Cardiac septum (tissue), 1 donor: ENCODE measurements at regions not wholly inside any gene's neighbourhood (a gene's known extent, or its start where the extent isn't known, plus 50 kb on each side); places are given as distances from the start of the nearest gene placed in this dataset.

Source experiments
- DNase-seq: peaks from one replicate; pipeline ENCODE4 v3.0.0-alpha.2; 2020; ENCODE audit warnings: low spot score
- intact Hi-C: fragments of 100-400 bp; cut with DNase I; formaldehyde crosslinking; loops from one replicate; pipeline ENCODE4 v1.14.0; 2022
- donor health status: DM: no; HTN: no; CAD: no.

DNA sequence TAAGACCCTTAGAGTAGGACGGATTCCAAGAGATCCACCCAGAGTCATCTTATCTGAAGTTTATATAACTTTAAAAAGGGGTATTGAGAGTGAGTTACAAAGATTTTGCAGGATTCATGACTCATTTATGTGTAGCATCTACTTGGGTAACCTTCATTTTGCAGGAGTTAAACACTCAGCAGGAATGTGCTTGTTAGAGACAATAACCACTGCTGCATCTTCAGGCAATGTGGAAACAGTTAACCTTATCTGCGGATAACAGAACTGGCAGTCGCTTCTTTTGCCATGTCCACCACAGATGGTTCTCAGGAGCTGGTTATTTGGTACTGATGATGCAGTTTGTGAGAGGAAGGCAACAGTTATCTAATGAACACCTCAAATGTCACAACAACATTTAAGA is 417.9 kb upstream of the DDI1 start:
- DNase-seq = no peak
- intact Hi-C loops = no loop called here

DNA sequence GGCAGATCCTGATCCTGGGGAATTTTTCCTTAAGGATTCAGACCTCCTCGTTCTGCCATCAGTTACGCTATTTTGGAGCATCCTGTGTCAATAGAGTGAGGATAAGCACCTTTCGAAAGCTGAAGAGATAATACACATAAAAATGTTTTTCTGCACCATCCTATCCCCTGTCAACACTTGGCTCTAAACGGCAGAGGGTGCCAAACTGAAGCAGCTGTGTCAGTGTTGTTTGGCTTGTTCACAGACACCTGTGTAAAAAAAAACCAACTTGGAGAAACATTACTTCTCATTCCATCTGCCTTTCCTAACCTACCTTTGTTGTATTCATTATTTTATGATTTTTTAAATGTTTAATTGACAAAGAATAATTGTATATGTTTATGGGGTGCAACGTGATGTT is 417.0 kb upstream of the DDI1 start:
- intact Hi-C loops = no loop called here
- DNase-seq = no peak

DNA sequence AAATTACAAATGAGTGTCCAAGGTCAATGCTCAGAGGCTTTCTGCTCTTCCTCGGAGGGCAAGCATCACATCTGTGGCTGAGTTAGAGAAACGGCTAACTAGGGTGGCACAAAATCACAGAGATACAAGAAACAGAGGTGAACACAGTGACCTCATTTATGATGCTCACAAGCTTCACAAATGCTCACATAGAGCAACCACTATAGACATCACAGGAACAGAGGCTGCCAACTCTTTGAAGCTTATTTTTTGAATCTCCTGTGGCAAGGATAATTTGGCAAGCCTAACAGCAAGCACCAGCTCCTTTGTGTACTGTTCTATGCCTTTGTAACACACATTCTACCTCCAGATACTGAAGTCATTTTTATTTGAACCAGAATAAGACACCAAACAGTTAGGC is 416.5 kb upstream of the DDI1 start:
- intact Hi-C loops = no loop called here
- no peak for DNase-seq

DNA sequence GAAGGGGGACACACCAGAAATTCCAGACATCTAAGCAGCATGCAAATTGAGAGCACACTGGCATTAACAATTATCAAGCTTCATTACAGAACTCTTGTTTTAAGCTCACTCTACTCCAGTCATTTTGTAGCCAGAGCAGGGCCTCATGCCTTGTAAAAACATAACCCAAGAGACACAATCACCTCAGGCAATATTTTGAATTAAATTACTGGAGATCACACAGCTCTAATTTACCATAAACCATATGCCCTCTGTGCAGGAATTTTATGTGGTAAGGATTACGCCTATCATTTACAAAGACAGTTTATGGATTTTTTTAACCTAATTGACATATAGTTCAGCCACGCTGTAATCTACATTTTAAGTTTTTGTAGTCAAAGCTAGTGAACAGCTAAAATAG is 414.1 kb upstream of the DDI1 start:
- intact Hi-C loops = no loop called here
- no peak for DNase-seq

DNA sequence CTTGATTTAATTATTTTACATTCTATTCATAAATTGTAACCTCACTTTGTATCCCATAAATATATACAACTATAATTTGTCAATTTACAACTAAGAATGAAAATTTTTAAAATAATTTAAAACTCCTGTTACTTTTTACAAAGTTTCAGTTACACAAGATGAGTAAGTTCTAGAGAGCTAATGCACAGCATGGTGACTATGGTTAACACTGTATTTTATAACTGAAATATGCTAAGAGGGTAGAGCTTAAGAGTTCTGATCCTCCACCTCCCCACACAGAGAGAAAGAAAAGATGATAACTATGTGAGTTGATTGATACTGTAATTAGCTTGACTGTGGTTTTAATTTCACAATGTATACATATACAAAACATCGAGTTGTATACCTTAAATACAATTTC is 412.5 kb upstream of the DDI1 start:
- intact Hi-C loops = no loop called here
- DNase-seq = no peak

DNA sequence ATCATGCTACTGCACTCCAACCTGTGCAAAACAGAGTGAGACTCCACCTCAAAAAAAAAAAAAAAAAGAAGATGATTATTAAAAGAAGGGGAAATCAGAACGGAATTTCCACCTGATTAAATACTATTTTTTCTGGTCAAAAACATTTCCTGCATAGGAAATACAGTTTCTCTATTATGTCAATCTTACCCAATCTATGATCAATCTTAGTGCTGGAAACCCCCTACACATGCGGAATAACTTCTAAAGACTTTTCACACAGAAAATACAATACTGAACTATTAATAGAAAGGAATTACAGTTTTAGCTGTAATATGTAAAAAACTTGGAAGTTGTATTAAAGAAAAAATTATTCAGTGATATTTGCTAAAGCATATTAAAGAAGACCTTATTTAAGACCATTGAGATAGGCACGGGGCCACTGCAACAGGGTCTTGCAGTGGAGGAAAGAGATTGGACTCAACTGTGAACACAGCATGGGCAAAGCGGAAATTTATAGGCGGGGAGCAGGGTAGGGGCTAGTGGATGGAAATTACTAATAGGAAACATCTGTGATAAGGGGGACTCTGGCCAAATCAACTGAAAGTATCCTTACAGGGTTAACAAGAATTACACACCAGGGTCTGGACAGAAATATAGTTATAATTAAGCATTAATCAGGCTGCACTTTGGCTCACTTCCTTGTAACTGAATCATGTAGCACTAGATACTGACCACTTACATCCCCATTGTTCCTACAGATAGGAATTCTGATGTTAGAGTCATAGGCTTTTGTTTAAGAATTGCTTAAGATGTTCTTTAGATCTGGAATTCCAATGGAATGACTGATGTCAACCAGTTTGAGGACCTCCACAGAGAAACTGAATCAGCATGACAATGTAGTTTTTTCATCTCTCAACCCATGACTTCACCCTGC is 411.5 kb upstream of the DDI1 start:
- intact Hi-C loops = no loop called here
- no peak for DNase-seq

DNA sequence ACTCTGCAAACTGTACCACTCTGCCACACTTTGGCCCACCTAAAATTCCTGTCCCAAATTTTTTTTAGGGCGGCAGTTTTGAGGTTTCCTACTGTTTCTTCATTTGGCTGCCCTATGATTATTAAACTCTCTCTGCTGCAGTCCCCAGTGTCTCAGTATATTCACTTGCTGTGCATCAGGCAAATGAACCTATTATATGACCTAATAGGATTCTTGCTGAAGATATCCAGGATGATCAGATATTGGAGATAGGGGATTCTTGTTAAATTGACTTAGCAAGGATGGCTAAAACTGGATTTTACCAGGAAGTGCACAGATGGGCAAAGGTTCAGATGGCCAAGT is 410.8 kb upstream of the DDI1 start:
- no peak for DNase-seq
- intact Hi-C loops = no loop called here

DNA sequence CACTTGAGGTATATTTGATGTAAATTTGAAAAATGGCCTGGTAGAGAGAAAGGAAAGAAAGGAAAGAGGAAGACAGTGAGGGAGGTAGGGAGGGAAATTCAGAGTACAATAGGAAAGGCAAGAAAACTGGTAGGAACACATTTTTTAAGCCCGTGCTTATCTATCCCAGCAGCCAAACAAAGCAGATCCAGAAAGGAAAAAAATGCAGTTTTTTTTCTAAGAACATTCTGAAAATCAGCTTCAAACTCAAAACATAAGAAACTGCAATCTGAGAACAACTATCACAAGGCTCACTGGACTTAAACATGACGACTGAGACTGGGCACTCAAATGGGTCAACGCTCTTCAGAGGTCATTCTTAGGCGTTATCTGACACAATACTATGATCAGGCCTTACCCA is 408.3 kb upstream of the DDI1 start:
- no peak for DNase-seq
- intact Hi-C loops = no loop called here

DNA sequence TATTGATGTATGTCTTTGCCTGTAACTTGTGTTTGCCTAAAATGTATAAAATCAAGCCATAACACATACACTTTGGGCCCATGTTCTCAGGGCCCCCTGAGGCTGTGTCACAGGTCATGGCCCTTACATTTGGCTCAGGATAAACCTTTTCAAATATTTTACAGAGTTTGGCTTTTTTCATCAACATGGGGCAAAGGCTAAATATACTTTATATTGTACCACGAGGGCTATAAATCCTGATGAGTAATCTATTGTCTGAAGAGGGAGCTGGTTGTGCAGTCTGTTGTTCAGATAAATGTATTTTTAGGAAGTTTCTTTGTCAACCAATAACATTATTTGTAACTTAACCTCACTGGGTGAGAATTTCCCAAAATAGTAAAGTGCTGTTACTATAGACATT is 404.6 kb upstream of the DDI1 start:
- no peak for DNase-seq
- intact Hi-C loops = no loop called here

DNA sequence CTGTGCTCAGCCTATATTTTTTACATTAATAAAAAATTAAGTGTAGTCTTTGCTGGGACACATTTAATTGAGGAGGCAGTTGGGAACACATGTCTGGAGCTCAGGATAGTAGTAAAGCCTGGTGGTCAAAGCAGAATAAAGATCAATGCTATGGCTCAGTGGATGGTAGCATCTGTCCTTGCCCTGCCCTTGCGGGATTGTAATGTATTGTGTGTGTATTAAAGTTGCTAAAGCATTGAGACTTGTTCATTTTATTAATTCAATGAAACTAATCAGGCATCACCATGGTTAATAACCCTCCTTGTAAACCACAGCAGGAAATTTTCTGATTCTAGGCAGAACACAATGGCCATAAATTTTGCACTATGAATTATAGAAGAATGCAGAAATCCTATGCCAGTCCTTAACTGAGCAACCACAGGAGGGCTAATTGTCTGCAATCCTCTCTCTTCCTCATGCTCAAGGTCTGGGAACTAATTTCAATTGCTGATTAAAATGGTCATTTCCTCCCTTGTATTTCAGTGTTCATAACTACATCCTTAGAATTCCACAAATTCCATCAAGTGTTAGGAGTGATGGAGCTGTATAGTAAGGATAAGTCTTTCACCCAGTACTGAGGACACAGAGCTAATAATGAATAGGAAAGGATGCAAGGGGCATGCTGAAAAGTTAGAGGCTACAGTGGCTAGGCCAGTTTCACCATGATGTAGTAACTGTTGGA is 403.2 kb upstream of the DDI1 start:
- DNase-seq = no peak

DNA sequence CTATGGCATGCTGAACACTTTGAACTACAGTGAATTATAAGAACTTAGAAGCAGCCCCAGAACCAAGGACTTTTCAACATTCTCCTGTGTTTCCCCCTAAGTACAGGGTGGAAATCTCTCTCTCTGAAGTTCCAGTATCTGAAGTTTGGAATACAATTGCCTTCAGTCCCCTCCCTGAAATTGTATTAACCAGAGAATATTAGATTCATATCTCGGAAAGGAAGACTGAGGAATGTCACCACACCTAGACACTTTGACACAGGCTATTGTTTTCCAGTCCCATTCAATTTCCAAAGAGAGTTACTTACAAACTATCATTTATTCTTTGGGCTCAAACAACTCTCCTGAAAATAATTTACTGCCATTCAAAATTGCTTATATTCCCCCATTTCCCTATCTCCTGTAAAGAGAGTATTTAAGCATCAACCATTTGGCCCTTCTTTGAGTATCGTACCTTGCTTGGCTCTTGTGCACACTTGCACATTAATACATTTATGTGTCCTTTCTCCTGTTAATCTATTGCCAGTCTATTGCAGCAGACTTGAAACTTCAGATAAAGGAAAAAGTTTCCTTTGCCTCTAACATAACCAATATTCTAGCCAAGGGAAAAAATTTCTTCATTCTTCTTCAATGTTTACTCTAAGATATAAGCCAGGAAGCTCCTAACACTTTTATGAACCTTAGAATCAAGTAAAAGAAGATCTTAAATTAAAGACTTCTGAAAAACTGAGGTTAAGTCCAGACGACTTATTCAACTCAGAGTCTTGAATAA is 402.4 kb upstream of the DDI1 start:
- DNase-seq = no peak
- intact Hi-C loops = no loop called here

More for the DNA sequence above, 403.2 kb upstream of the DDI1 start:
- intact Hi-C loops = no loop called here

DNA sequence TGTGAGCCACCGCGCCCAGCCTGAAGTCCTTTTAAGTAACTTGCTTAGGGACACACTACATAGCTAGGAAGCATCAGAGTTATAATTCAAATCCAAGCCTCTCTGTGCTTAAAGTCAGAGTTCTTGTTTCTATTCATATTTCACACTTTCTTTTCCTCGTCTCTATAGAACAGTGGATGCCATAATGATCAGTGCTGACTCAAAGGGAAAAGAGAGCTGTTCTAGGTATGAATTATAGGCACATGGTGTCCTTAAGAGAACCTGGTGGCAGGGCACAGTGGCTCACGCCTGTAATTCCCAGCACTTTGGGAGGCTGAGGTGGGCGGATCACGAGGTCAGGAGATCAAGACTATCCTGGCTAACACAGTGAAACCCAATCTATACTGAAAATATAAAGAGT is 400.2 kb upstream of the DDI1 start:
- intact Hi-C loops = no loop called here
- DNase-seq = no peak

DNA sequence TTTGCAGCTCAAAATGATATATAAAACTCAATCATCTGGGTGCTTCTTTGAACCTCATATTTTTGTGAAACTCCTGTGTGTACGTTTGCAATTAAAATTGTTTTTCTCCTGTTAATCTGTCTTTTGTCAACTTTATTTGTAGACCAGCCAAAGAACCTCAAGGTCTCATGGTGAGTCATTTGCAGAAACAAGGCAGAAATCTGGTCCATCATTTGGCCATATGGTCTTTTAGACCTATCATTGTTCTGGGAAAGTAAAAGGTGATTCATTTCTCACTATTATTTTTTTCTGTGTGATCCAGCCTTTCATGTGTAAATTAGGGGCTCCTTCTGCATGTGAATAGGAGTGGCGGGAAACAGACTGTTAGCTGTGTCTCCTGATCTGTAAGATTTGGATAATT is 399.1 kb upstream of the DDI1 start:
- intact Hi-C loops = no loop called here
- no peak for DNase-seq

DNA sequence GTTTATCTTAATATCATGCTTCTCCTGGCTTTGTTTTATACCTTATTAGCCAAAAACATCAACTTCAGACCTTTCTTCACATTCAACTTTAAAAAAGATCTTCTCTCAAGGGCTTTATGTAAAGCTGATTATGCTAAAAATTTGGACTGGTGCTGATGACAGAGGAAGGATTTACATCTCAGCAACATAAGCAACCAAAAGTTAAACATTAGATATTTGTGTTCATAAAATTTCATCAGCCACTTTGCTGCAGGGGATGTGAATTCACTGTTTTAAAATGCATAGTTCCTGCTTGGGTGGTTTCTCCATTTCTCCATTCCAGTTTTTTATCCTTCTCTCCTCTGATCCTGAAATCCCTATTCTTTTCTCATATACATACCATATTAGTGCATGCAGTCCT is 398.6 kb upstream of the DDI1 start:
- intact Hi-C loops = no loop called here
- no peak for DNase-seq

DNA sequence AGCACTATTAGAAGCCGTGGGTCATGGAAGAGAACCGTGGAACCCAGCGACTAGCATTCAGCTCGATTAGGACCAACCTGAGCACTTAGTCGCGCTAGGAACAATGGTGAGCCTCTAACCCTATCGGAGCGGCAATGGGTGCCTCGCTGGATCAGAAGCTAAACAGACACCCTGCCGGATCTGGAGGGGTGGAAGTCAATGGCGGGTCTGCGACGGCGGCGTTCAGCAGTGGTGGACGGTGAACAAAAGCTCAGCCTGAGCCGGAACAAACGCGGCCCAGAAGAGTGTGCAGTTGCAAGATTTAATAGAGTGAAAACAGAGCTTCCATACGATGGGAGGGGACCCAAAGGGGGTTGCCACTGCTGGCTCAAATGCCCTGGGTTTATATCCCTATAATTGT is 391.8 kb upstream of the DDI1 start:
- intact Hi-C loops = no loop called here
- no peak for DNase-seq

DNA sequence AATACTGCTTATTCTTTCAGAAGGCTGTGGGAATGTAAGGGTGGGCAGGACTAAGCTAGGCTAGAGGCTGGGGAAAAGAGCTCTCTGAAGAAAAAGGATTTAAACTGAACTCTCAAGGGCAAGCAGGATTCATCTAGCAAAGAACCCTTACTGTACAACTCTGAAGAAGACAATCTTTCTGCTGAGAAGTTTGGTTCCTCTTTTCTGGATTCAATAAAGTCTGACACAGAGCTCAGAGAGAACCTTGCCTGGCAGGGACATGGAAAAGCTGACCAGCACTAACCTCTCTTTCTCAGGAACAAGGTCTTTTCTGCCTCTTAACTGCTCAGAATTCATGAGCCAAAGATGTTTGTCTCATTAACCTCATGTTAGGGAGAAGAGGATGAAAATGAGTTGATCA is 388.4 kb upstream of the DDI1 start:
- intact Hi-C loops = no loop called here
- no peak for DNase-seq

DNA sequence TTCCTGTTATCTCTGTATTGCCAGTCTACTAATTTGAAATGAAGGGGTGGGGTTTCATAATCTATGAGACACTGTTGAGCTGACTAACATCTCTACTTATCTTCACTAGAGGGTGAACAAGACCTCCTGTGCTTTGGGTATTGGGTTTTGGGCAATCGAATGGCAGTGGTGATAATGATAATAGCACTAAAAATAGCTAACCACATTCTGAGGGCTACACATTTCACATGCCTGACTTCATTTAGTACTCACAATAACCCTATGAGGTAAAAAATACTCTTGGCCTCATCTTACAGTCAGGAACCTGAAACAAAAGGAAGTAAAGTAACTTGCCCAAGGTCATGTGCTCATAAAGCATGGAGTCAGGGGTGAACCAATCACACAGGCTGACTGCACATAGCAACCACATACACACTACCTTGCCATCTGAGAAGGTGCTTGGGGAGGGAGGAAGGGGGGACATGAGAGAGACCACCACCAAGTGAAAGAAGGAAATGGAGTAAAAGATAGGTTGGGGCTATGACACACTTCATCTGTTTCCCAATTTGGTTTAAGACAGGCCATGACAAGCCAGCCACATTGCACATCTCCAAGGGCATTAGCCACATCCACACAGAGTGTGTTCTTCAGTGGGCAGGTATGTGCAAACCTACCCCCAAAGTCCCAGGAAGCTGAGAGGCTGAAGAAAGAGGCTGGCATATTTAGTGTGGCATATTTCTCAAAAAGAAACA is 387.6 kb upstream of the DDI1 start:
- intact Hi-C loops = no loop called here
- no peak for DNase-seq

DNA sequence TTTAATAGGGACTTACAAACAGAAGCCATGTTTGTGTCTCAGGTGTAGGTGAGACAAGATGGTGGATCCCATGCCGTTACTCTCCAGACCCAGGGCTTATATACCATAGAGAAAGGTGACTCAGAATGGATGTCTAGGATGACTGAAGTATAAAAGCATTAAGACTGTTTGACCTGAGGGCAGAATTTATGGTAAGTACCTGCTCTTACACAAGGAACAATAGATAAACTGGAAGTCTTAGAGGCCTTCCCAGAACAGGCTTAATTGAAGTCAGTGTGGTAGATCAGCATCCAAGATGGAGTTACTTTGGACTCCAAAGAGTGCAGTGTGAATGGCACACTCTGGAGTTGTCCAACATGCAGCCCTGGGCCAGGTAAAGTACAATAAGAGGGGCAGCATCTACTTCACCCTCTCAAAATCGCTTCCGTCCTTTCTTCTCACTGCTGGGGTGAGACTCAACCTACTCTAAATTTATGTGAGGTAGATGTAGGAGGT is 387.0 kb upstream of the DDI1 start:
- intact Hi-C loops = no loop called here
- no peak for DNase-seq

DNA sequence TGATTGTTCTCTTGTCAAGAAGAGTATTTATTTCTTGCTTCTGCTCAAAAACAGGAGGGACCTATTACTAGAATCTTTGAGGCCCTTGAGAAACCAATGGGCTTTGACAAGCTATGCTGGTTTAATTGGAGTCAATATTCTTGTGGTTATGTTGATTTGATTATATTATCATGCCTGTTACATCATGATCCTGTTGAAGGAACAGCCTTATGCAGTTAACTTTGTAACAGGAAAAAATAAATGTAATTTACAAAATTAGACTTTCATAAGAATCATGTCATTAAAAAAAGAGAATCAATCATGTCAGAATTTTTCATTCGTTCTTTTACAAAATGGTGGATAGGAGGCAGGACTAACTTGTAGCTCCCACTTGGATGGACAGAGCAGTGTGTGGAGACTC is 386.1 kb upstream of the DDI1 start:
- no peak for DNase-seq
- intact Hi-C loops = no loop called here
